ENCODE measurements at regions not wholly inside any gene's neighbourhood (a gene's known extent, or its start where the extent isn't known, plus 50 kb on each side); places are given as distances from the start of the nearest gene placed in this dataset.

GRCh38 chr14:101394374-101394773, 166.9 kb upstream of the DIO3 start:
- DNase-seq, result peak; percentile 13
- Mint-ChIP-seq H3K9me3 (no peaks in the 10 kb centered on the region), H3K36me3 (ENCODE audit: low read depth) (no peaks in the 10 kb centered on the region), H3K27me3 (peaks cover 23% of the 10 kb centered on the region), H3K27ac (no peak overlapping the region), H3K4me1 (no peaks in the 10 kb centered on the region), H3K4me3 (no peak overlapping the region)
- POLR2A ChIA-PET, result no interaction called here
- CTCF ChIA-PET, result no interaction called here

GRCh38 chr14:101395779-101396178, 165.5 kb upstream of the DIO3 start:
- CTCF ChIA-PET, result no interaction called here
- POLR2A ChIA-PET, result no interaction called here
- no peaks in the 10 kb centered on the region for H3K9me3 Mint-ChIP-seq
- no peaks in the 10 kb centered on the region for H3K4me1 Mint-ChIP-seq
- H3K4me3 Mint-ChIP-seq, result no peak overlapping the region
- no peaks in the 10 kb centered on the region for H3K36me3 Mint-ChIP-seq (ENCODE audit: low read depth)
- no peak overlapping the region for H3K27ac Mint-ChIP-seq
- H3K27me3 Mint-ChIP-seq, result peaks cover 29% of the 10 kb centered on the region
- no peak for DNase-seq

- Mint-ChIP-seq H3K4me1 (no peaks in the 10 kb centered on the region), H3K4me3 (no peak overlapping the region), H3K27ac (no peak overlapping the region), H3K27me3 (peaks cover 29% of the 10 kb centered on the region), H3K36me3 (ENCODE audit: low read depth) (no peaks in the 10 kb centered on the region), H3K9me3 (no peaks in the 10 kb centered on the region)
- CTCF ChIA-PET, result interaction anchor here (1.0 kb wide), 1 partner anchor 39 kb away, joined by 4 read pairs; no protein-coding TSS in a partner anchor
- DNase-seq, result no peak
- POLR2A ChIA-PET, result no interaction called here
Observed at GRCh38 chr14:101397206-101397605, 164.1 kb upstream of the DIO3 start.

- Mint-ChIP-seq H3K27ac (no peak overlapping the region), H3K9me3 (no peaks in the 10 kb centered on the region), H3K4me3 (no peak overlapping the region), H3K27me3 (peaks cover 29% of the 10 kb centered on the region), H3K4me1 (no peaks in the 10 kb centered on the region), H3K36me3 (ENCODE audit: low read depth) (no peaks in the 10 kb centered on the region)
- ChIA-PET CTCF (no interaction called here), POLR2A (no interaction called here)
- peak; percentile 12 for DNase-seq
Observed at GRCh38 chr14:101398011-101398410, 163.3 kb upstream of the DIO3 start.

- POLR2A ChIA-PET, result no interaction called here
- CTCF ChIA-PET, result no interaction called here
- H3K4me3 Mint-ChIP-seq, result no peak overlapping the region
- no peak for DNase-seq
- H3K27me3 Mint-ChIP-seq, result peaks cover 24% of the 10 kb centered on the region
- no peak overlapping the region for H3K27ac Mint-ChIP-seq
- no peaks in the 10 kb centered on the region for H3K4me1 Mint-ChIP-seq
- no peaks in the 10 kb centered on the region for H3K36me3 Mint-ChIP-seq (ENCODE audit: low read depth)
- H3K9me3 Mint-ChIP-seq, result no peaks in the 10 kb centered on the region
Observed at GRCh38 chr14:101399737-101400517, 161.4 kb upstream of the DIO3 start.

GRCh38 chr14:101400830-101401229, 160.5 kb upstream of the DIO3 start:
- POLR2A ChIA-PET, result no interaction called here
- DNase-seq, result no peak
- H3K27ac Mint-ChIP-seq, result no peak overlapping the region
- H3K36me3 Mint-ChIP-seq (ENCODE audit: low read depth), result no peaks in the 10 kb centered on the region
- peaks cover 24% of the 10 kb centered on the region for H3K27me3 Mint-ChIP-seq
- no peak overlapping the region for H3K4me3 Mint-ChIP-seq
- no peaks in the 10 kb centered on the region for H3K4me1 Mint-ChIP-seq
- no peaks in the 10 kb centered on the region for H3K9me3 Mint-ChIP-seq
- CTCF ChIA-PET, result no interaction called here

- Mint-ChIP-seq H3K9me3 (no peaks in the 10 kb centered on the region), H3K4me3 (no peak overlapping the region), H3K36me3 (ENCODE audit: low read depth) (no peaks in the 10 kb centered on the region), H3K27ac (no peak overlapping the region), H3K27me3 (peaks cover 24% of the 10 kb centered on the region), H3K4me1 (no peaks in the 10 kb centered on the region)
- CTCF ChIA-PET, result no interaction called here
- POLR2A ChIA-PET, result no interaction called here
- no peak for DNase-seq
Observed at GRCh38 chr14:101402936-101403660, 158.2 kb upstream of the DIO3 start.

- H3K36me3 Mint-ChIP-seq (ENCODE audit: low read depth), result no peaks in the 10 kb centered on the region
Observed at GRCh38 chr14:101404426-101405170, 156.7 kb upstream of the DIO3 start.

GRCh38 chr14:101405171-101405883, 156.0 kb upstream of the DIO3 start:
- Mint-ChIP-seq H3K4me1 (no peaks in the 10 kb centered on the region), H3K36me3 (ENCODE audit: low read depth) (no peaks in the 10 kb centered on the region), H3K27me3 (peaks cover 17% of the 10 kb centered on the region), H3K4me3 (no peak overlapping the region), H3K27ac (no peak overlapping the region), H3K9me3 (no peaks in the 10 kb centered on the region)
- POLR2A ChIA-PET, result no interaction called here
- CTCF ChIA-PET, result no interaction called here
- no peak for DNase-seq

More at GRCh38 chr14:101404426-101405170, 156.7 kb upstream of the DIO3 start:
- Mint-ChIP-seq H3K27me3 (peaks cover 18% of the 10 kb centered on the region), H3K27ac (no peak overlapping the region), H3K4me3 (no peak overlapping the region), H3K4me1 (no peaks in the 10 kb centered on the region), H3K9me3 (no peaks in the 10 kb centered on the region)
- ChIA-PET CTCF (no interaction called here), POLR2A (no interaction called here)
- DNase-seq, result no peak

GRCh38 chr14:101406921-101407320, 154.4 kb upstream of the DIO3 start:
- no peaks in the 10 kb centered on the region for H3K4me1 Mint-ChIP-seq
- POLR2A ChIA-PET, result no interaction called here
- H3K27ac Mint-ChIP-seq, result no peak overlapping the region
- DNase-seq, result no peak
- H3K27me3 Mint-ChIP-seq, result peaks cover 3% of the 10 kb centered on the region
- CTCF ChIA-PET, result no interaction called here
- no peak overlapping the region for H3K4me3 Mint-ChIP-seq
- no peaks in the 10 kb centered on the region for H3K36me3 Mint-ChIP-seq (ENCODE audit: low read depth)
- no peaks in the 10 kb centered on the region for H3K9me3 Mint-ChIP-seq

- H3K27ac Mint-ChIP-seq, result no peak overlapping the region
- H3K27me3 Mint-ChIP-seq, result peaks cover 3% of the 10 kb centered on the region
- H3K4me1 Mint-ChIP-seq, result no peaks in the 10 kb centered on the region
- H3K36me3 Mint-ChIP-seq (ENCODE audit: low read depth), result no peaks in the 10 kb centered on the region
- CTCF ChIA-PET, result no interaction called here
- POLR2A ChIA-PET, result no interaction called here
- no peak for DNase-seq
- no peak overlapping the region for H3K4me3 Mint-ChIP-seq
- no peaks in the 10 kb centered on the region for H3K9me3 Mint-ChIP-seq
Observed at GRCh38 chr14:101407328-101407727, 154.0 kb upstream of the DIO3 start.

- Mint-ChIP-seq H3K4me1 (no peaks in the 10 kb centered on the region), H3K36me3 (ENCODE audit: low read depth) (no peaks in the 10 kb centered on the region), H3K9me3 (no peaks in the 10 kb centered on the region), H3K4me3 (no peak overlapping the region), H3K27me3 (peaks cover 10% of the 10 kb centered on the region), H3K27ac (no peak overlapping the region)
- DNase-seq, result no peak
- ChIA-PET CTCF (no interaction called here), POLR2A (no interaction called here)
Observed at GRCh38 chr14:101408077-101408831, 153.0 kb upstream of the DIO3 start.

All from activated CD4-positive, alpha-beta memory T cell treated with anti-CD3 and anti-CD28 coated beads, Interleukin-2, amount 10 ng/mL, durations not matched to agents 7 days and 5 days (primary cell).